ENCODE measurements at regions not wholly inside any gene's neighbourhood (a gene's known extent, or its start where the extent isn't known, plus 50 kb on each side); places are given as distances from the start of the nearest gene placed in this dataset.

- H2AFZ ChIP-seq (replicated peaks; ENCODE audit: low read length, poor library complexity) = no peak overlapping the region
- intact Hi-C loops (cut with micrococcal nuclease) = no loop called here
- H2AK5ac ChIP-seq (ENCODE audit: low read depth, low read length) = no peak overlapping the region
- no peak overlapping the region for H4K91ac ChIP-seq (ENCODE audit: insufficient read depth, low read depth, low read length)
- H3K9ac ChIP-seq (ENCODE audit: low read depth, low read length) = no peak overlapping the region
- H3K27ac ChIP-seq (ENCODE audit: insufficient read depth, low read length) = no peak overlapping the region
- H3K36me3 ChIP-seq (ENCODE audit: control insufficient read depth, insufficient read depth, low read length) = no peaks in the 10 kb centered on the region
- no peak overlapping the region for H3K4ac ChIP-seq (ENCODE audit: low read depth, low read length)
- ATAC-seq (ENCODE audit: low read depth) (no peak), DNase-seq (no peak)
- H3K27me3 ChIP-seq (ENCODE audit: control insufficient read depth, insufficient read depth, low read length) = no peaks in the 10 kb centered on the region
- H2BK15ac ChIP-seq (ENCODE audit: low read depth, low read length) = no peak overlapping the region
- ChIA-PET CTCF (no interaction called here), POLR2A (ENCODE audit: unreplicated experiment) (no interaction called here)
- H3K23ac ChIP-seq (ENCODE audit: low read depth, low read length) = no peak overlapping the region
- H3K14ac ChIP-seq (replicated peaks; ENCODE audit: low read depth, low read length) = no peak overlapping the region
- H4K20me1 ChIP-seq (ENCODE audit: insufficient read depth, low read length) = no peaks in the 10 kb centered on the region
- H2AK9ac ChIP-seq (replicated peaks; ENCODE audit: low read depth, low read length, poor library complexity) = no peak overlapping the region
- no peak overlapping the region for H4K5ac ChIP-seq (ENCODE audit: low read depth, low read length)
- H3K9me3 ChIP-seq (ENCODE audit: control insufficient read depth, insufficient read depth, low read length) = no peaks in the 10 kb centered on the region
- H2BK120ac ChIP-seq (ENCODE audit: low read depth, low read length) = no peak overlapping the region
- no peaks in the 10 kb centered on the region for H3K4me1 ChIP-seq (ENCODE audit: control insufficient read depth, insufficient read depth, low read length)
- H2BK20ac ChIP-seq (ENCODE audit: low read depth, low read length) = no peak overlapping the region
- no TSS peak for BruUV-seq (replicated peaks)
- in situ Hi-C loops (cut with MboI; ENCODE audit: low sequenced_read_pairs) = no loop called here
- no peak overlapping the region for H4K8ac ChIP-seq (ENCODE audit: low read depth in 2 of 2, low read length in 2 of 2)
- H3K9me1 ChIP-seq (ENCODE audit: insufficient read depth, low read length) = no peaks in the 10 kb centered on the region
- H3K18ac ChIP-seq (ENCODE audit: low read depth, low read length) = no peak overlapping the region
- H3K4me2 ChIP-seq (ENCODE audit: low read depth, low read length) = no peak overlapping the region
- H3K79me1 ChIP-seq (ENCODE audit: low read depth in 1 of 2, low read length in 2 of 2) = no peaks in the 10 kb centered on the region
- no peak overlapping the region for H2BK5ac ChIP-seq (ENCODE audit: low read depth, low read length, poor library complexity, severe bottlenecking)
- no CpG with 5 or more reads among the region's 2 CpGs for WGBS, 2 experiments (ENCODE audit: extremely low coverage in 2 of 2, insufficient read length in 1 of 2)
- H3K4me3 ChIP-seq (ENCODE audit: insufficient read depth, low read depth, low read length) = no peak overlapping the region
- dilution Hi-C loops (cut with HindIII; ENCODE audit: low sequenced_read_pairs, unreplicated experiment) = no loop called here
- TF ChIP-seq ELK1 (IDR thresholded peaks at IDR 0.05; ENCODE audit: borderline replicate concordance, low read depth, low read length) (no peak), MAZ (IDR thresholded peaks at IDR 0.05; ENCODE audit: borderline replicate concordance, low read depth, low read length) (no peak), NFE2L2 (IDR thresholded peaks at IDR 0.05; ENCODE audit: low read depth, low read length) (no peak), CHD1 (IDR thresholded peaks at IDR 0.05; ENCODE audit: low read depth, low read length) (no peak), MAFK (IDR thresholded peaks at IDR 0.05; ENCODE audit: low read depth, low read length) (no peak), RCOR1 (IDR thresholded peaks at IDR 0.05; ENCODE audit: insufficient replicate concordance, low read length) (no peak), MXI1 (IDR thresholded peaks at IDR 0.05; ENCODE audit: borderline replicate concordance, low read depth, low read length) (no peak)
- H3K56ac ChIP-seq (ENCODE audit: extremely low read depth, insufficient read depth, low read length) = no peak overlapping the region
Observed at GRCh38 chr12:13777374-13777773, 204.0 kb downstream of the GRIN2B start.

All from IMR-90 (cell line).